Heart right ventricle (tissue), 16 donors: ENCODE measurements at regions not wholly inside any gene's neighbourhood (a gene's known extent, or its start where the extent isn't known, plus 50 kb on each side); places are given as distances from the start of the nearest gene placed in this dataset.

ENCODE experiments used
- ATAC-seq, 8 donors: fragments of 200-7000 bp; cut with Tn5 transposase; one replicate each; pipeline ENCODE4 v1.9.1; 2020; ENCODE audit warnings: mild to moderate bottlenecking in 8 of 8, moderate library complexity in 8 of 8, moderate number of reproducible peaks in 1 of 8
- DNase-seq, 2 donors: peaks; one replicate each; pipeline ENCODE4 v3.0.0-alpha.2; 2020
- H3K27ac ChIP-seq, 10 donors: fragments of 200-600 bp; sonication (generic) in 2 of 10; one replicate each; pipeline versions ENCODE4 v1.5.0 to v1.8.0; 2020 to 2022; ENCODE audit warnings: mild to moderate bottlenecking in 3 of 10
- H3K27me3 ChIP-seq, 7 donors: fragments of 200-600 bp; one replicate each; pipeline ENCODE4 v1.8.0; 2021 to 2022; ENCODE audit warnings: mild to moderate bottlenecking in 2 of 7
- H3K36me3 ChIP-seq, 9 donors: fragments of 200-600 bp; sonication (generic) in 1 of 9; one replicate each; pipeline versions ENCODE4 v1.5.0 to v1.8.0; 2020 to 2022; ENCODE audit warnings: mild to moderate bottlenecking in 2 of 9
- H3K4me1 ChIP-seq, 9 donors: fragments of 200-600 bp; sonication (generic) in 1 of 9; one replicate each; pipeline versions ENCODE4 v1.5.0 to v1.8.0; 2020 to 2022; ENCODE audit warnings: mild to moderate bottlenecking in 4 of 9
- H3K4me3 ChIP-seq, 10 donors: fragments of 200-600 bp; sonication (generic) in 2 of 10; one replicate each; pipeline versions ENCODE4 v1.5.0 to v1.8.0; 2020 to 2022; ENCODE audit warnings: mild to moderate bottlenecking in 7 of 10, moderate library complexity in 2 of 10
- H3K9me3 ChIP-seq, 11 donors: fragments of 200-600 bp in 10 of 11; sonication (generic) in 2 of 11; one replicate each; pipeline versions ENCODE4 v1.5.0 to v1.8.0; 2013 to 2022; ENCODE audit warnings: mild to moderate bottlenecking in 2 of 11, control low read depth in 1 of 11, moderate library complexity in 1 of 11
- WGBS, 2 donors: extraction: QIAGEN DNeasy Blood & Tissue Kit; methylation state at CpG; one replicate each; pipeline ENCODE4 v1.1.7; 2013; ENCODE audit warnings: inconsistent platforms in 1 of 2; 5-methylcytosine and 5-hydroxymethylcytosine counted together
- intact Hi-C, 10 donors: fragments of 100-400 bp; cut with DNase I; formaldehyde crosslinking; loops; one replicate each; pipeline versions ENCODE4 v1.11.1 to v1.14.2; 2022
- TF ChIP-seq, protein P1 (sequence below), 9 donors: fragments of 200-600 bp; sonication (generic) in 2 of 9; IDR thresholded peaks; one replicate each; pipeline versions ENCODE4 v1.5.0 to v1.8.0; 2021 to 2022; ENCODE audit warnings: antibody characterized with exemption in 9 of 9, mild to moderate bottlenecking in 5 of 9, moderate library complexity in 1 of 9
- donor health status: Arrhythmogenic right ventricular cardiomyopathy.
- donor health status: ischemic (EF 13 %, LVEDD 7.1; RV severe dilation, severe dysfunction).
- donor health status: healthy with polysubstance abuse.
- donor health status: DM: no; HTN: yes; CAD: no.
- donor health status: DM: no; HTN: no; CAD: no.
- donor health status: ischemic (EF 25% LVEDD 6.9; RV normal size, moderate dysfunction).
- donor health status: ischemic (EF 25% LVEDD 5.7; RV mildly dilated, moderate dysfunction).
- donor health status: healthy.
- donor health status: DM: yes; HTN: yes; CAD: no.
- donor health status: Ischemic cardiomyopathy.
- donor health status: ischemic (EF 35%, LVEDD 5.7; RV mildly dilated, moderate dysfunction).
- donor health status: nonischemic (EF 11% LVEDD 7.7; RV severe dilation, severe dysfunction).
- donor health status: DM: yes; HTN: yes; CAD: no.
- donor health status: PGD.
- donor health status: ischemic (EF 29% LVEDD 5.4; RV normal size, mild dysfunction).
- donor health status: nonischemic (EF 23%, LVEDD 6.1; RV moderate dilation, normal function).

DNA sequence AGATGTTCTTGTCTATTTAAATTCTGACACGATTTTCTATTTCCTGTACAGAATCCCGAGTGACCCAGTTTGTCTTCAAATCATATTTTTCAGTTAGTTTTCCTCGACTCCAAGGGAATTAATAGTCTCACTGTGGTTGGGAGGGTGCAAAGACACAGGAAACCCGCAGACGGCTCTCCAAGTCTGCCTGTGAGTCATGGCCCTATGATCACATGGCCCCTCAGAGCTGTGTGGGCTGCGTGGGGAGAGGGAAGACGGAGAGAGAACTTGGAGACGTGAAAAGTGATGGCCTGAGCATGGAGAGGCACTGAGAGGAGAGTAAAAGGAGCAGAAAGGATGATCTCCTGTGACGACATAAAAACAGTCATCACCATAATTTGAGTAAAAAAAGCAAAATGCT is 989.9 kb downstream of the DCDC2C start:
- peak in 1 of 8 donors; percentile 78 for ATAC-seq
- Histone ChIP-seq H3K27me3 (no peaks in the 10 kb centered on the region), H3K27ac (no peak overlapping the region), H3K4me3 (no peak overlapping the region), H3K36me3 (no peaks in the 10 kb centered on the region), H3K4me1 (no peaks in the 10 kb centered on the region), H3K9me3 (peaks cover 0 to 3% (median 0%) of the 10 kb centered on the region in 11 donors)
- TF ChIP-seq, protein P1, sequence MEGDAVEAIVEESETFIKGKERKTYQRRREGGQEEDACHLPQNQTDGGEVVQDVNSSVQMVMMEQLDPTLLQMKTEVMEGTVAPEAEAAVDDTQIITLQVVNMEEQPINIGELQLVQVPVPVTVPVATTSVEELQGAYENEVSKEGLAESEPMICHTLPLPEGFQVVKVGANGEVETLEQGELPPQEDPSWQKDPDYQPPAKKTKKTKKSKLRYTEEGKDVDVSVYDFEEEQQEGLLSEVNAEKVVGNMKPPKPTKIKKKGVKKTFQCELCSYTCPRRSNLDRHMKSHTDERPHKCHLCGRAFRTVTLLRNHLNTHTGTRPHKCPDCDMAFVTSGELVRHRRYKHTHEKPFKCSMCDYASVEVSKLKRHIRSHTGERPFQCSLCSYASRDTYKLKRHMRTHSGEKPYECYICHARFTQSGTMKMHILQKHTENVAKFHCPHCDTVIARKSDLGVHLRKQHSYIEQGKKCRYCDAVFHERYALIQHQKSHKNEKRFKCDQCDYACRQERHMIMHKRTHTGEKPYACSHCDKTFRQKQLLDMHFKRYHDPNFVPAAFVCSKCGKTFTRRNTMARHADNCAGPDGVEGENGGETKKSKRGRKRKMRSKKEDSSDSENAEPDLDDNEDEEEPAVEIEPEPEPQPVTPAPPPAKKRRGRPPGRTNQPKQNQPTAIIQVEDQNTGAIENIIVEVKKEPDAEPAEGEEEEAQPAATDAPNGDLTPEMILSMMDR (IDR thresholded peaks at IDR 0.05), result no peak
- 39 to 49% methylated on average over 9 of the region's 9 CpGs for WGBS, 2 donors
- intact Hi-C loops, result no loop called here
- peak in 1 of 2 donors; percentile 5 for DNase-seq

DNA sequence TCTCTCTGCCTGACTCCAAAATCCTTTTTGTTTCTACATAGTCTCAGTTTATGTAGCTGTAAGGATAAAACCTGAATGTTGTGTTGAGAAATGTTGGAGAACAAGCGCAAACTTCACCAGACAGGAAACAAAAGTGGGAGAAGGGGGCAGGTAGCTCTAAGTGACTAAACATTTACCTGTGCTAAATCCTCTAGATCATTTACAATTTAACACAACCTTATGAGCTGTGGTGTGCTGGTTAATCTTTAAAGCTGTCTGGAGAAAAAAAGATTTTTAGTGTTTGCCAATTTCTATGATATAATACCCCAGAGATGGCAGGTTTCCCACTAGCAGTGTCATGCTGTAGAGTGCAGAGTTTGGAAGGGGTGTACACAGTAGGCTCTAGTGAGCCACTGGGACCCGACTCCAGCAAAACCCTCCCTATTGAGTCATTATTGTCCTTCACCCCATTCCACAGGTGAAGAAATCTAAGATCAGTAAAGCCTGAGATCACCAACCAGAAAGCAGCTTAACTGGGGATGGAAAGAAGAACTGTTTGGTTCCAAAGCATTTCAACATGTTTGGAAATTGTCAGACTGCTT is 992.0 kb downstream of the DCDC2C start:
- H3K27me3 ChIP-seq, result no peaks in the 10 kb centered on the region
- no peaks in the 10 kb centered on the region for H3K4me1 ChIP-seq
- no peak for DNase-seq
- ATAC-seq, result no peak
- 73 to 86% methylated on average over 2 of the region's 2 CpGs for WGBS, 2 donors
- H3K9me3 ChIP-seq, result peaks cover 0 to 3% (median 0%) of the 10 kb centered on the region in 11 donors
- intact Hi-C loops, result no loop called here
- TF ChIP-seq, protein P1 (IDR thresholded peaks at IDR 0.05), result no peak
- no peak overlapping the region for H3K27ac ChIP-seq
- no peaks in the 10 kb centered on the region for H3K36me3 ChIP-seq
- no peak overlapping the region for H3K4me3 ChIP-seq

DNA sequence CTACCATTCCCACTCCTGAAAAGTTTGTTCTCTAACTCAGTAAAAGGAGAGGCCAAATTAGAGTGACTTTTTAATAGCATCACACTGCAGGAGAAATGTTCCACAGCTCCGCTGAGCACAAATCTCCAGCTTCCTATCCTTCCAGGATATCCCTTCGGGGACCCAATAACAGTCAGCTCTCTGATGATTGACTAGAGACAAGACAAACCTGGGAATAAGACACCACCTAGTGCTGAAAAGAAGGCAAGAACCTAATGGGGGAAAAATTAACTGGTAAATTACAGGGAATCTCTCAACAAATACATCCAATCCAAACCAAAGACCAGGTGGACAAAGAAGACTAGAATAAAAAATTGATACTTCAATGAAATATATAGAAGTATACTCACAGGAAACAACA is 977.1 kb upstream of the SOX11 start:
- intact Hi-C loops, result no loop called here
- Histone ChIP-seq H3K4me1 (no peaks in the 10 kb centered on the region), H3K36me3 (no peaks in the 10 kb centered on the region), H3K27ac (no peak overlapping the region), H3K27me3 (no peaks in the 10 kb centered on the region), H3K4me3 (no peak overlapping the region), H3K9me3 (peaks cover 0 to 65% (median 9%) of the 10 kb centered on the region in 11 donors)
- DNase-seq, result no peak
- TF ChIP-seq, protein P1 (IDR thresholded peaks at IDR 0.05), result no peak
- no peak for ATAC-seq
- 28 to 30% methylated on average over 2 of the region's 2 CpGs for WGBS, 2 donors

DNA sequence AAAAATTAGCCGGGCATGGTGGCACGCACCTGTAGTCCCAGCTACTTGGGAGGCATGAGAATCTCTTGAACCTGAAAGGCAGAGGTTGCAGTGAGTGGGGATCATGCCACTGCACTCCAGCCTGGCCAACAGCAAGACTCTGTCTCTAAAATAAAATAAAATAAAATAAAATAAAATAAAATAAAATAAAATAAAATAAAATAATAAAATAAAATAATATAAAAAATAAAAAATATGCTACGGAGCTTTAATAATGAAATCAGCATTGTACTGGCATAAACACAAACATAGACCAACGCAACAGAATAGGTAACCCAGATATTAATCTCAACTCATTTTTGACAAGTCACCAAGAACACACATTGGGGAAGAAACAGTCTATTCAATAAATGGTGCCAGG is 973.4 kb upstream of the SOX11 start:
- no peak for ATAC-seq
- DNase-seq, result no peak
- H3K9me3 ChIP-seq, result peaks cover 0 to 52% (median 9%) of the 10 kb centered on the region in 11 donors
- no peaks in the 10 kb centered on the region for H3K4me1 ChIP-seq
- H3K4me3 ChIP-seq, result no peak overlapping the region
- no peaks in the 10 kb centered on the region for H3K27me3 ChIP-seq
- no peak overlapping the region for H3K27ac ChIP-seq
- H3K36me3 ChIP-seq, result no peaks in the 10 kb centered on the region
- TF ChIP-seq, protein P1 (IDR thresholded peaks at IDR 0.05), result no peak
- 83 to 94% methylated on average over 4 of the region's 4 CpGs for WGBS, 2 donors
- intact Hi-C loops, result no loop called here
